GM12864 (cell line): ENCODE measurements at regions not wholly inside any gene's neighbourhood (a gene's known extent, or its start where the extent isn't known, plus 50 kb on each side); places are given as distances from the start of the nearest gene placed in this dataset.

Experiments used
- DNase-seq: peaks from one replicate; pipeline ENCODE4 v3.0.0-alpha.2; 2011; ENCODE audit warnings: low read depth
- H3K4me3 ChIP-seq: 2 replicates; pipeline ENCODE4 v1.5.1; 2011; ENCODE audit warnings: mild to moderate bottlenecking, low read depth, low read length, control low read depth
- CTCF ChIP-seq: IDR thresholded peaks from 2 replicates; pipeline ENCODE4 v1.5.1; 2011; ENCODE audit warnings: low read depth, mild to moderate bottlenecking, moderate library complexity, low read length, control low read depth, inconsistent platforms; ENCODE audit errors: missing control alignments

GRCh38 chr4:124596816-124597215, 115.7 kb downstream of the ANKRD50 start:
- DNase-seq = no peak
- no peak overlapping the region for H3K4me3 ChIP-seq
- TF ChIP-seq CTCF = no peak

GRCh38 chr4:124610211-124610610, 102.3 kb downstream of the ANKRD50 start:
- no peak for TF ChIP-seq CTCF
- H3K4me3 ChIP-seq = no peak overlapping the region
- no peak for DNase-seq
